PC-3 (cell line): ENCODE measurements at regions not wholly inside any gene's neighbourhood (a gene's known extent, or its start where the extent isn't known, plus 50 kb on each side); places are given as distances from the start of the nearest gene placed in this dataset.

Experiments used
- ATAC-seq: fragments of 200-7000 bp; cut with Tn5 transposase; 2 replicates; pipeline ENCODE4 v1.9.1; 2020; ENCODE audit warnings: mild to moderate bottlenecking, moderate library complexity
- BruUV-seq: library from RNA; stranded (reverse); fragments of 400-500 nt; replicated peaks from 2 replicates; lab custom pipeline; 2021; lab: Mats Ljungman, UMichigan
- CTCF ChIA-PET: fragments of 300-600 bp; sonication (Branson Sonifier 250); formaldehyde crosslinking; loops from one replicate; lab custom pipeline; 2022; ENCODE audit warnings: antibody characterized with exemption; lab: Charles Lee
- POLR2A ChIA-PET: fragments of 300-600 bp; sonication (Branson Sonifier 250); formaldehyde crosslinking; loops from one replicate; lab custom pipeline; 2022; ENCODE audit warnings: antibody characterized with exemption; ENCODE audit not compliant: unreplicated experiment; lab: Charles Lee
- DNase-seq: peaks from one replicate; pipeline ENCODE4 v3.0.0-alpha.2; 2015
- H2AFZ ChIP-seq: fragments of 300-600 bp; sonication (generic); 2 replicates; pipeline ENCODE4 v1.6.0; 2016; ENCODE audit warnings: antibody characterized with exemption, low read length
- H3F3A ChIP-seq: fragments of 300-600 bp; sonication (generic); one replicate; pipeline ENCODE4 v1.6.0; 2017; ENCODE audit warnings: antibody characterized with exemption, low read length, control low read depth, mild to moderate bottlenecking; ENCODE audit not compliant: unreplicated experiment
- H3K27ac ChIP-seq: fragments of 300-600 bp; sonication (generic); 2 replicates; pipeline ENCODE4 v1.5.1; 2016; ENCODE audit warnings: mild to moderate bottlenecking, low read length
- H3K27me3 ChIP-seq: fragments of 300-600 bp; sonication (generic); 2 replicates; pipeline ENCODE4 v1.6.1; 2016; ENCODE audit warnings: low read length, mixed read lengths
- H3K36me3 ChIP-seq: fragments of 300-600 bp; sonication (generic); 2 replicates; pipeline ENCODE4 v1.6.1; 2016; ENCODE audit warnings: low read depth, mixed run types, low read length, mixed read lengths
- H3K4me1 ChIP-seq: fragments of 300-600 bp; sonication (generic); 2 replicates; pipeline ENCODE4 v1.5.1; 2016; ENCODE audit warnings: low read length; ENCODE audit not compliant: insufficient read depth
- H3K4me2 ChIP-seq: fragments of 300-600 bp; sonication (generic); 2 replicates; pipeline ENCODE4 v1.6.0; 2016; ENCODE audit warnings: low read length
- H3K4me3 ChIP-seq: fragments of 300-600 bp; sonication (generic); 2 replicates; pipeline ENCODE4 v1.5.1; 2016; ENCODE audit warnings: mild to moderate bottlenecking, low read length, mixed read lengths
- H3K79me2 ChIP-seq: fragments of 300-600 bp; sonication (generic); 2 replicates; pipeline ENCODE4 v1.6.1; 2017; ENCODE audit warnings: low read length, mixed read lengths
- H3K9ac ChIP-seq: fragments of 300-600 bp; sonication (generic); 2 replicates; pipeline ENCODE4 v1.6.0; 2016; ENCODE audit warnings: mild to moderate bottlenecking, low read length
- H3K9me2 ChIP-seq: fragments of 300-600 bp; sonication (generic); replicated peaks from 2 replicates; pipeline ENCODE4 v1.6.1; 2016; ENCODE audit warnings: mixed run types, low read length, mixed read lengths
- H3K9me3 ChIP-seq: fragments of 300-600 bp; sonication (generic); 2 replicates; pipeline ENCODE4 v1.6.1; 2016; ENCODE audit warnings: low read length, mixed read lengths
- H4K20me1 ChIP-seq: fragments of 300-600 bp; sonication (generic); 2 replicates; pipeline ENCODE4 v1.6.1; 2016; ENCODE audit warnings: low read length, mixed read lengths
- EZH2 ChIP-seq: fragments of 300-600 bp; sonication (generic); IDR thresholded peaks from one replicate; pipeline ENCODE4 v1.6.1; 2017; ENCODE audit warnings: antibody characterized with exemption, mild to moderate bottlenecking, low read length; ENCODE audit not compliant: unreplicated experiment
- EZH2phosphoT487 ChIP-seq: fragments of 300-600 bp; sonication (generic); IDR thresholded peaks from 2 replicates; pipeline ENCODE4 v1.6.1; 2018; ENCODE audit warnings: mild to moderate bottlenecking, antibody characterized with exemption, low read length, borderline replicate concordance
- intact Hi-C: fragments of 100-400 bp; cut with micrococcal nuclease; formaldehyde crosslinking; loops from 2 replicates; pipeline ENCODE4 v1.9.0; 2023
- TF ChIP-seq, protein P1 (sequence below): fragments of 300-600 bp; sonication (generic); conservative IDR thresholded peaks from 2 replicates; pipeline ENCODE4 v1.5.1; 2017; ENCODE audit warnings: antibody characterized with exemption, low read depth, mild to moderate bottlenecking, low read length

- DNase-seq (no peak), ATAC-seq (no peak)
- Histone ChIP-seq H3K27ac (no peak overlapping the region), H3K9ac (no peak overlapping the region), H3K4me2 (no peak overlapping the region), H3F3A (no peaks in the 10 kb centered on the region), H4K20me1 (no peaks in the 10 kb centered on the region), H3K9me2 (no peaks in the 10 kb centered on the region), H3K4me3 (no peak overlapping the region), H3K79me2 (no peaks in the 10 kb centered on the region), H3K9me3 (no peaks in the 10 kb centered on the region), H2AFZ (no peak overlapping the region), H3K36me3 (no peaks in the 10 kb centered on the region), H3K4me1 (no peaks in the 10 kb centered on the region), H3K27me3 (peaks cover 24% of the 10 kb centered on the region)
- CTCF ChIA-PET, result no interaction called here
- intact Hi-C loops, result no loop called here
- BruUV-seq, result no TSS peak
- TF ChIP-seq EZH2, result no peak
- TF ChIP-seq, protein P1, sequence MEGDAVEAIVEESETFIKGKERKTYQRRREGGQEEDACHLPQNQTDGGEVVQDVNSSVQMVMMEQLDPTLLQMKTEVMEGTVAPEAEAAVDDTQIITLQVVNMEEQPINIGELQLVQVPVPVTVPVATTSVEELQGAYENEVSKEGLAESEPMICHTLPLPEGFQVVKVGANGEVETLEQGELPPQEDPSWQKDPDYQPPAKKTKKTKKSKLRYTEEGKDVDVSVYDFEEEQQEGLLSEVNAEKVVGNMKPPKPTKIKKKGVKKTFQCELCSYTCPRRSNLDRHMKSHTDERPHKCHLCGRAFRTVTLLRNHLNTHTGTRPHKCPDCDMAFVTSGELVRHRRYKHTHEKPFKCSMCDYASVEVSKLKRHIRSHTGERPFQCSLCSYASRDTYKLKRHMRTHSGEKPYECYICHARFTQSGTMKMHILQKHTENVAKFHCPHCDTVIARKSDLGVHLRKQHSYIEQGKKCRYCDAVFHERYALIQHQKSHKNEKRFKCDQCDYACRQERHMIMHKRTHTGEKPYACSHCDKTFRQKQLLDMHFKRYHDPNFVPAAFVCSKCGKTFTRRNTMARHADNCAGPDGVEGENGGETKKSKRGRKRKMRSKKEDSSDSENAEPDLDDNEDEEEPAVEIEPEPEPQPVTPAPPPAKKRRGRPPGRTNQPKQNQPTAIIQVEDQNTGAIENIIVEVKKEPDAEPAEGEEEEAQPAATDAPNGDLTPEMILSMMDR, result no peak
- no peak for TF ChIP-seq EZH2phosphoT487
- POLR2A ChIA-PET, result no interaction called here
These were observed 207.8 kb downstream of the TFEC start for GRCh38 chr7:115822801-115823200.

GRCh38 chr7:115822380-115822779 lies 208.2 kb downstream of the TFEC start:
- no TSS peak for BruUV-seq
- POLR2A ChIA-PET, result no interaction called here
- CTCF ChIA-PET, result no interaction called here
- H3K27me3 ChIP-seq, result peaks cover 24% of the 10 kb centered on the region
- H3K4me1 ChIP-seq, result no peaks in the 10 kb centered on the region
- DNase-seq (no peak), ATAC-seq (no peak)
- no peaks in the 10 kb centered on the region for H3K9me3 ChIP-seq
- H3K79me2 ChIP-seq, result no peaks in the 10 kb centered on the region
- no peaks in the 10 kb centered on the region for H3F3A ChIP-seq
- no peak overlapping the region for H3K27ac ChIP-seq
- H3K36me3 ChIP-seq, result no peaks in the 10 kb centered on the region
- H3K4me2 ChIP-seq, result no peak overlapping the region
- H3K4me3 ChIP-seq, result no peak overlapping the region
- TF ChIP-seq EZH2 (no peak), EZH2phosphoT487 (no peak)
- TF ChIP-seq, protein P1, result no peak
- no peaks in the 10 kb centered on the region for H3K9me2 ChIP-seq
- no peak overlapping the region for H2AFZ ChIP-seq
- H4K20me1 ChIP-seq, result no peaks in the 10 kb centered on the region
- intact Hi-C loops, result no loop called here
- H3K9ac ChIP-seq, result no peak overlapping the region

GRCh38 chr7:115816318-115816974 lies 214.1 kb downstream of the TFEC start:
- ChIA-PET POLR2A (no interaction called here), CTCF (no interaction called here)
- Histone ChIP-seq H3K27ac (no peak overlapping the region), H3K4me3 (no peak overlapping the region), H3F3A (no peaks in the 10 kb centered on the region), H2AFZ (no peak overlapping the region), H3K4me2 (no peak overlapping the region), H4K20me1 (no peaks in the 10 kb centered on the region), H3K79me2 (no peaks in the 10 kb centered on the region), H3K4me1 (no peaks in the 10 kb centered on the region), H3K36me3 (no peaks in the 10 kb centered on the region), H3K9me2 (no peaks in the 10 kb centered on the region), H3K9ac (no peak overlapping the region), H3K9me3 (no peaks in the 10 kb centered on the region), H3K27me3 (peaks cover 66% of the 10 kb centered on the region)
- intact Hi-C loops, result no loop called here
- ATAC-seq (no peak), DNase-seq (no peak)
- no TSS peak for BruUV-seq
- TF ChIP-seq, protein P1, result no peak
- TF ChIP-seq EZH2 (no peak), EZH2phosphoT487 (no peak)
